ENCODE measurements at regions not wholly inside any gene's neighbourhood (a gene's known extent, or its start where the extent isn't known, plus 50 kb on each side); places are given as distances from the start of the nearest gene placed in this dataset.

DNA sequence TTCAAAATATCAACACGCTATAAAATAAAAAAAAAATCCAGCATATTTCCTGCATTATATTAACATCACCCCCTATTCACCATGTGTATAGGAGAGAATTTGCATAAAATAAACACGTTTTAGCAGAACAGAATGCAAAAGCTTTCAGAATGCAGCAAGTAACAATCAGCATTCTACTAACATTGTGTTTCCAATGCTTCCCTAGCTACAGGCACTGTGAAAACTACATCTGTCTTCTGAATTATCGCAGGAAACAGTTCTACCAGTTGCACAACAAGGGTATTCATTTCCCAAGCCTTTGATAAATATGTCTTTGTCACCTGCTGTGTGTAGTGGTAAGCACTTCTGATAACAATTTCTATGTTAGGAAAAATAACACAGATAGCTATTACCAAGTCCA, 1015.8 kb downstream of the CDH18 start:
- H3K4me2 ChIP-seq, result no peak overlapping the region
- no peak overlapping the region for H3K9ac ChIP-seq
- no peak overlapping the region for H3K4me3 ChIP-seq (IDR thresholded peaks at IDR 0.05; ENCODE audit: insufficient read depth, low read depth, low read length)
- TF ChIP-seq, protein P1, sequence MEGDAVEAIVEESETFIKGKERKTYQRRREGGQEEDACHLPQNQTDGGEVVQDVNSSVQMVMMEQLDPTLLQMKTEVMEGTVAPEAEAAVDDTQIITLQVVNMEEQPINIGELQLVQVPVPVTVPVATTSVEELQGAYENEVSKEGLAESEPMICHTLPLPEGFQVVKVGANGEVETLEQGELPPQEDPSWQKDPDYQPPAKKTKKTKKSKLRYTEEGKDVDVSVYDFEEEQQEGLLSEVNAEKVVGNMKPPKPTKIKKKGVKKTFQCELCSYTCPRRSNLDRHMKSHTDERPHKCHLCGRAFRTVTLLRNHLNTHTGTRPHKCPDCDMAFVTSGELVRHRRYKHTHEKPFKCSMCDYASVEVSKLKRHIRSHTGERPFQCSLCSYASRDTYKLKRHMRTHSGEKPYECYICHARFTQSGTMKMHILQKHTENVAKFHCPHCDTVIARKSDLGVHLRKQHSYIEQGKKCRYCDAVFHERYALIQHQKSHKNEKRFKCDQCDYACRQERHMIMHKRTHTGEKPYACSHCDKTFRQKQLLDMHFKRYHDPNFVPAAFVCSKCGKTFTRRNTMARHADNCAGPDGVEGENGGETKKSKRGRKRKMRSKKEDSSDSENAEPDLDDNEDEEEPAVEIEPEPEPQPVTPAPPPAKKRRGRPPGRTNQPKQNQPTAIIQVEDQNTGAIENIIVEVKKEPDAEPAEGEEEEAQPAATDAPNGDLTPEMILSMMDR (conservative IDR thresholded peaks at IDR 0.05; ENCODE audit: low read depth, low read length), result no peak
- no peaks in the 10 kb centered on the region for H3K27me3 ChIP-seq (ENCODE audit: insufficient read depth, low read depth)
- H3K79me2 ChIP-seq (ENCODE audit: insufficient read depth, low read depth), result no peaks in the 10 kb centered on the region
- no peaks in the 10 kb centered on the region for H3K36me3 ChIP-seq (ENCODE audit: insufficient read depth)
- H3K27ac ChIP-seq, result no peak overlapping the region
- H2AFZ ChIP-seq (ENCODE audit: low read depth), result no peak overlapping the region
- peaks cover 18% of the 10 kb centered on the region for H3K4me1 ChIP-seq (ENCODE audit: low read depth, poor library complexity, severe bottlenecking)
- H4K20me1 ChIP-seq (ENCODE audit: insufficient read depth), result no peaks in the 10 kb centered on the region

DNA sequence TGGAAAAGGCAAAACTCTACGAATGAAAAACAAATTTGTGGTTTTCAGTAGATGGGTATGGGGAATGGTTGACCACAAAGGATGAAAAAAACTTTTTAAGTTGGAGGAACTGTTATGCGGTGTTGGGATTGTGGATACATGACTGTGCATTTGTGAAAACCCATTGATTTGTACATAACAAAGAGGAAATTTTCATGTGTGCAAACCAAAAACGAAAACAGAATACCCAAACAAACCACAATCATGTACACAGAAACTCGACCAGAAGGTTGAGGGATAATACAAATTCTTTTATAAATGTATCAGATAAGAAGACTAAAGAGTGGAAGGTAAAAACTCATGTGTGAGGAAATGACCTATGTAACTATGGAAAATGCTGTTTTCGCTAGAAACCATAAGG, 1012.4 kb downstream of the CDH18 start:
- H3K27me3 ChIP-seq (ENCODE audit: insufficient read depth, low read depth), result no peaks in the 10 kb centered on the region
- no peaks in the 10 kb centered on the region for H4K20me1 ChIP-seq (ENCODE audit: insufficient read depth)
- no peaks in the 10 kb centered on the region for H3K36me3 ChIP-seq (ENCODE audit: insufficient read depth)
- H2AFZ ChIP-seq (ENCODE audit: low read depth), result no peak overlapping the region
- TF ChIP-seq, protein P1 (conservative IDR thresholded peaks at IDR 0.05; ENCODE audit: low read depth, low read length), result no peak
- peaks cover 26% of the 10 kb centered on the region for H3K4me1 ChIP-seq (ENCODE audit: low read depth, poor library complexity, severe bottlenecking)
- H3K9ac ChIP-seq, result no peak overlapping the region
- H3K4me2 ChIP-seq, result peak overlapping the region; percentile 53
- no peaks in the 10 kb centered on the region for H3K79me2 ChIP-seq (ENCODE audit: insufficient read depth, low read depth)
- no peak overlapping the region for H3K27ac ChIP-seq
- no peak overlapping the region for H3K4me3 ChIP-seq (IDR thresholded peaks at IDR 0.05; ENCODE audit: insufficient read depth, low read depth, low read length)

- Histone ChIP-seq H3K4me1 (ENCODE audit: low read depth, poor library complexity, severe bottlenecking) (peaks cover 26% of the 10 kb centered on the region), H3K9ac (no peak overlapping the region), H3K36me3 (ENCODE audit: insufficient read depth) (no peaks in the 10 kb centered on the region), H3K4me3 (IDR thresholded peaks at IDR 0.05; ENCODE audit: insufficient read depth, low read depth, low read length) (no peak overlapping the region), H4K20me1 (ENCODE audit: insufficient read depth) (no peaks in the 10 kb centered on the region), H3K27me3 (ENCODE audit: insufficient read depth, low read depth) (no peaks in the 10 kb centered on the region), H3K27ac (no peak overlapping the region), H2AFZ (ENCODE audit: low read depth) (no peak overlapping the region), H3K79me2 (ENCODE audit: insufficient read depth, low read depth) (no peaks in the 10 kb centered on the region), H3K4me2 (no peak overlapping the region; the same call in 1 of the 2 replicates)
- TF ChIP-seq, protein P1 (conservative IDR thresholded peaks at IDR 0.05; ENCODE audit: low read depth, low read length), result no peak
These were observed 1010.1 kb downstream of the CDH18 start for GRCh38 chr5:18977880-18978279.

DNA sequence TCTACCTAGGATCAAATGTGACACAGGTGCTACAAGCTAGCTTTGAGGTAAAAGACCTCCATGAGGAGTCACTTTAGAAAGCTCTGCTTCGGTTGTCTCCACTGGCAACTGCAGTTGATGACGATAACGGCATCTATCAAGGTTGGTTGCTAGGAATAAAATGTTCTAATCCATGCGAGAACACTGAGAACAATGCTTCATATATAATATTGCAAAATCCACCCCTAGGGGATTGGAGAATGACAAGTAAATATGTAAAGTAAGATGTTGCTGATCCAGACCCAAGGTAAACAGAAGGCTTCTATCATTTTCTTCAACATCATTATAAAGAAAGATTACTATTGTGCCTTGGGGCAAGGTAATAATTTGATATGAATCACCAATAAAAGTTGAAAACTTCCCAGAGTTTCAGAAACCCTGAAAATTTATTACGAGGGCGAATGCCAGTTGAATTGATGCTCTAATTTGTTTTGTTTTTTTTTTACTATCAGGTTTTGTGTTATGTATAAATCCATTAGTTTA, 1003.4 kb downstream of the CDH18 start:
- H3K4me1 ChIP-seq (ENCODE audit: low read depth, poor library complexity, severe bottlenecking), result no peaks in the 10 kb centered on the region
- H2AFZ ChIP-seq (ENCODE audit: low read depth), result no peak overlapping the region
- H3K4me2 ChIP-seq, result no peak overlapping the region
- H3K4me3 ChIP-seq (IDR thresholded peaks at IDR 0.05; ENCODE audit: insufficient read depth, low read depth, low read length), result no peak overlapping the region
- H3K36me3 ChIP-seq (ENCODE audit: insufficient read depth), result no peaks in the 10 kb centered on the region
- H3K9ac ChIP-seq, result no peak overlapping the region
- H3K27me3 ChIP-seq (ENCODE audit: insufficient read depth, low read depth), result no peaks in the 10 kb centered on the region
- H3K27ac ChIP-seq, result no peak overlapping the region
- TF ChIP-seq, protein P1 (conservative IDR thresholded peaks at IDR 0.05; ENCODE audit: low read depth, low read length), result no peak
- H3K79me2 ChIP-seq (ENCODE audit: insufficient read depth, low read depth), result no peaks in the 10 kb centered on the region
- H4K20me1 ChIP-seq (ENCODE audit: insufficient read depth), result no peaks in the 10 kb centered on the region
